22Rv1 (cell line): ENCODE measurements at regions not wholly inside any gene's neighbourhood (a gene's known extent, or its start where the extent isn't known, plus 50 kb on each side); places are given as distances from the start of the nearest gene placed in this dataset.

Experiments
- H3K27ac ChIP-seq: fragments of 450-650 bp; 2 replicates; pipeline ENCODE4 v1.5.1; 2017
- CTCF ChIP-seq: fragments of 450-650 bp; IDR thresholded peaks from 2 replicates; pipeline ENCODE4 v1.5.1; 2017; ENCODE audit warnings: mild to moderate bottlenecking
- ZFX ChIP-seq: fragments of 450-650 bp; IDR thresholded peaks from 2 replicates; pipeline ENCODE4 v1.6.1; 2017; ENCODE audit warnings: antibody characterized with exemption, borderline replicate concordance

- no peak overlapping the region for H3K27ac ChIP-seq
- TF ChIP-seq CTCF, result no peak
- TF ChIP-seq ZFX, result no peak
These were observed 228.1 kb downstream of the MN1 start for GRCh38 chr22:27573280-27574001.

DNA sequence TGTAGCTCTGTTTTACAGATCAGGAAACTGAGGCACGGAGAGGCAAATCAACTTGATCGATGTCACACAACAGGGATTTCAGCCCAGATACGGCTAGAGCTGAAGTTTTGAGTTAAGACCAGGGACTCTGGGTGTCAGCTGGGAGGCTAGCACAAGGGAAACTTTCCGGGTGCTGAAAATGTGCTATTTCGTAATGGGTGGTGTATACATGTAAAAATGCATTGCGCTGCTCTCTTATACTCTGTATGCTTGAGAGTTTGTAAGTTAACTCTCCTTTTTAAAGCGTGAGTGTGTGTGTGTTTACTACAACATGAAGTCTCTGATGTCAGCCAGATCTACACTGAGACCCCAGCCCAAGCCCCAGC is 227.6 kb downstream of the MN1 start:
- H3K27ac ChIP-seq, result no peak overlapping the region
- TF ChIP-seq CTCF (no peak), ZFX (no peak)

GRCh38 chr22:27574651-27575050 is 226.9 kb downstream of the MN1 start:
- H3K27ac ChIP-seq, result no peak overlapping the region
- TF ChIP-seq CTCF, result no peak
- TF ChIP-seq ZFX, result no peak

- H3K27ac ChIP-seq, result no peak overlapping the region
- no peak for TF ChIP-seq CTCF
- no peak for TF ChIP-seq ZFX
These were observed 226.2 kb downstream of the MN1 start for GRCh38 chr22:27575348-27575747.

GRCh38 chr22:27576413-27576812 is 225.1 kb downstream of the MN1 start:
- H3K27ac ChIP-seq, result no peak overlapping the region
- TF ChIP-seq CTCF, result no peak
- TF ChIP-seq ZFX, result no peak

- TF ChIP-seq ZFX (no peak), CTCF (no peak)
- no peak overlapping the region for H3K27ac ChIP-seq
These were observed 224.6 kb downstream of the MN1 start for GRCh38 chr22:27576815-27577573.

DNA sequence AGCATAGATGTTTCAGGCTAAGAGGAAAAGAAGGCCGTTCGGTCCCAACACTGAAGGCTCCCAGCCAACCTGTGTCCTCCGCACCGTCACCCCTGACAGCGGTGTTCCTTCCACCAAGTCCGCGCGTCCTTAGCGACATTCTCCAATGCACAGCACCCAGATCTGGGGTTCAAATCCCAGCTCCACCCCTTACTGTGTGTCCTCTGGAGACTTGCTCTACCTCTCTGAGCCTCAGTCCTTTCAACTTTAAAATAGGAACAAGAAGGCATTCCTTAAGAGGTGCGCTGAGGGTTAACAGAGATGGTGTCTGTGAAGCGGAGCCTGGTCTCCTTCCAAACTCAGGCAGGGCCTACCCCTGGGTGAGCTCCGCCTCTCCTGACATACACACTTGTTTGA is 224.0 kb downstream of the MN1 start:
- TF ChIP-seq ZFX, result no peak
- TF ChIP-seq CTCF, result no peak

More for the DNA sequence above, 224.0 kb downstream of the MN1 start:
- no peak overlapping the region for H3K27ac ChIP-seq
